Choroid plexus epithelial cell (primary cell): ENCODE measurements at regions not wholly inside any gene's neighbourhood (a gene's known extent, or its start where the extent isn't known, plus 50 kb on each side); places are given as distances from the start of the nearest gene placed in this dataset.
"Not testable (repeated sequence)": the region's sequence is repeated elsewhere in the genome, so short reads cannot be mapped to it uniquely, and the experiment has no call there.

Source experiments
- DNase-seq: peaks from one replicate; pipeline ENCODE4 v3.0.0-alpha.2; 2010; ENCODE audit warnings: low read depth
- H3K4me3 ChIP-seq: 2 replicates; pipeline ENCODE4 v1.5.1; 2011; ENCODE audit warnings: low read depth, mild to moderate bottlenecking, control low read depth, low read length, moderate library complexity
- CTCF ChIP-seq: conservative IDR thresholded peaks from 2 replicates; pipeline ENCODE4 v1.5.1; 2011; ENCODE audit warnings: low read depth, mild to moderate bottlenecking, control low read depth, inconsistent platforms, low read length, moderate library complexity

DNA sequence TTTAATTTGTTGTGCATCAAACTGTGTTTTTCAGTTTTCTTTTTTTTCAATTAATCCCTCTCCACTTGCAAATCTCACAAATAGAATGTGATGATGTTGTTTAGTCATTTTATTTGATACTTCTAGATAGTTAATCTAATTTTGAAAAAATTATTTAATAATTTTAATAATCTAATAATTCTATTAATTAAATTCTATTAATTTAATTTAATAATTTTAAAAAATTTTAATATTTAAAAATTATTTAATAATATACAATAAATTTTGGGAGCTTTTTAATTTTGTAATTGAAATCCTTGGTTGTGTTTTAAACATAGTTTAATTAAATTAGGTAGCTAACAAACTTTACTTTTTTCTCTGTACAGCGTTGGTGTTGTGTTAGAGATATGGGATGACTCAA, 393.8 kb downstream of the OLFM4 start:
- DNase-seq = no peak
- H3K4me3 ChIP-seq = no peak overlapping the region
- no peak for TF ChIP-seq CTCF

DNA sequence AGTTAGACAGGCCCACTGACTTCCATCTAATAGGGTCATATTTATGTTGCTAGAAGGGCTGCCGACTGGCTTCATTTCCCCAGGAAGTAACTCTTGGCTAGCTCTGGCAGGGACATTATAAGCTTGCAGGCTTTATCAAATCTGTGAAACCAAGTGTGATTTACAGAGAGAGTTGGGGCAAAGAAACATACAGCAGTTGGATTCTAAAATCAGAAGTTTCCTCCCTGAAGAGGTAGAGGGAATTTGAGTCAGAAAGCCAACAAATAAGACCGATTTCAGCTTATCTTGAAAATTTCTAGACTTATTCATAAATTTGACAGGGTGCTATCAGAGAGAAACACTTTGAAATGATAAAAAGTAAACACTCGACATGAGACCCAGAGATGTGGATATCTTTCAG, 407.8 kb downstream of the OLFM4 start:
- no peak for TF ChIP-seq CTCF
- no peak for DNase-seq
- H3K4me3 ChIP-seq = no peak overlapping the region

DNA sequence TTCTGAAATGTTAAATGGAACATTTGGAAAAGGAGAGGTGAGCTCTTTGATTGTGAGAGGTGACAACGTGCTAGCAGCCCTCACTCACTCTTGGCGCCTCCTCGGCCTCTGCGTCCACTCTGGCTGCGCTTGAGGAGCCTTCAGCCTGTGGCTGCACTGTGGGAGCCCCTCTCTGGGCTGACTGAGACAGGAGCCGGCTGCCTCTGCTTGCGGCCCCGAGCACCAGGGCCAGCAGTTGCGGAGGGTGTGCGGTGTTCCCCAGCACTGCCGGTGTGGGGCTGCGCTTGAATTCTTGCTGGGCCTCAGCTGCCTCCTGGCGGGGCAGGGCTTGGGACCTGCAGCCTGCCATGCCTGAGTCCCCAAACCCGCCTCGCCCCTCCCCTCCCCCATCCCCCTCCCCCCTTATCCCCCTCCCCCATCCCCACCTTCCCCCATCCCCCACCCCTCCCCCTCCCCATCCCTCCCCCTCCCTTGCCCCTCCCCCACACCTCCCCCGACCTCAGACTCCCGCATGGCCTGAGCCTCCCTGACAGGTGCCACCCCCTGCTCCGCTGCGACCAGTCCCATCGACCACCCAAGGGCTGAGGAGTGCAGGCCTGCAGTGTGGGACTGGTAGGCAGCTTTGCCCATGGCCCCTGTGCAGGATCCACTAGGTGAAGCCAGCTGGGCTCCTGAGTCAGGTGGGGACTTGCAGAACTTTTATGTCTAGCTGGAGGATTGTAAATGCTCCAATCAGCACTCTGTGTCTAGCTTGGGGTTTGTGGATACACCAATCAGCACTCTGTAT, 411.0 kb downstream of the OLFM4 start:
- no peak for TF ChIP-seq CTCF
- H3K4me3 ChIP-seq = no peak overlapping the region
- no peak for DNase-seq

- no peak for TF ChIP-seq CTCF
- DNase-seq = no peak
- H3K4me3 ChIP-seq = no peak overlapping the region
These were observed 414.4 kb downstream of the OLFM4 start for GRCh38 chr13:53442979-53443378.

DNA sequence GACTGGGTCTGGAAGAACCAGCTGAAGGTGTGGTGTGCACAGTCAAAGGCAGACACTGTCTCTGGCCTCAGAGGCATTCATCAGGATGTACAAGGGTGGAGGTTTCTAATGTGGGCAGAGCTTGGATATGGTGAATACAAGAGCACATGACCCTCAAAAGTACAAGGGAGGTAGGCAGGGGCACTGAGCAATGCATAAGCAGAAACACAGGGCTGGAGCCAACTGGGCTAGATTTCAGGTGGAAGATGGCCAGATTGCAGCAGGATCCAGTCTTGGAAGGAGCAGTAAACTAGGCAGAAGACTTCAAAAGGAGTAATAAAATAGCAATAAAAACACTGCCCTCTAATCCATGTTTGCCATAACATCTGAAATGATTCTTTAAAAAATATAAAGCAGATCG, 417.1 kb downstream of the OLFM4 start:
- TF ChIP-seq CTCF = no peak
- no peak overlapping the region for H3K4me3 ChIP-seq
- no peak for DNase-seq

DNA sequence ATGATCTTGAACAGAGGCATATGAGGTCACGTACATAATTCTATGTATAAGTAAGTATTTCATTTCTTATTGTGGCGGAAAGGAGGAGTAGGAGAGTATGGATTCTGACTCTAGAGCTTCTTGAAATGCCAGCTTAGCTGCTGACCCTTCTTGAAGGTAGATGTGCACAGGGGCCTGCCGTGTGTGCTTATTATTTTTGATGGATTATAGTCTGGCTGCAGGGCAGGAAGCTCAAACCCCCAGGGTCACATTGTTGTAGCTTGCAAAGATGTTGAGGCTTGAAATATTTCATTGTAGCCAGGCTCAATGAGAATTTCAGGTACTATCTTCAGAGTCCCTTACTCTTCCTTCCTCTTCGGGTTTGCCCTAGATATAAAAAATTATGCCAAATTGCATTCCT, 418.8 kb downstream of the OLFM4 start:
- no peak for DNase-seq
- no peak for TF ChIP-seq CTCF
- H3K4me3 ChIP-seq = no peak overlapping the region

GRCh38 chr13:53447863-53448262, 419.2 kb downstream of the OLFM4 start:
- H3K4me3 ChIP-seq = no peak overlapping the region
- DNase-seq = no peak
- no peak for TF ChIP-seq CTCF

DNA sequence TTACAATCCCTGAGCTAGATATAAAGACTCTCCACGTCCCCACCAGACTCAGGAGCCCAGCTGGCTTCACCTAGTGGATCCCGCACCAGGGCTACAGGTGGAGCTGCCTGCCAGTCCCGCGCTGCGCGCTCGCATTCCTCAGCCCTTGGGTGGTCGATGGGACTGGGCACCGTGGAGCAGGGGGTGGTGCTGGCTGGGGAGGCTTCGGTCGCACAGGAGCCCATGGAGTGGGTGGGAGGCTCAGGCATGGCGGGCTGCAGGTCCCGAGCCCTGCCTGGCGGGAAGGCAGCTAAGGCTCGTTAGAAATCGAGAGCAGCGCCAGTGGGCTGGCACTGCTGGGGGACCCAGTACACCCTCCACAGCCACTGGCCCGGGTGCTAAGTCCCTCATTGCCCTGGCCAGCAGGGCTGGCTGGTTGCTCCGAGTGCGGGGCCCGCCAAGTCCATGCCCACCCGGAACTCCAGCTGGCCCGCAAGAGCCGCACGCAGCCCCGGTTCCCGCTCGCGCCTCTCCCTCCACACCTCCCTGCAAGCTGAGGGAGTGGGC, 423.7 kb downstream of the OLFM4 start:
- not testable (repeated sequence) for H3K4me3 ChIP-seq, DNase-seq
